Testis (tissue), 2 donors: ENCODE measurements at regions not wholly inside any gene's neighbourhood (a gene's known extent, or its start where the extent isn't known, plus 50 kb on each side); places are given as distances from the start of the nearest gene placed in this dataset.

ENCODE experiments used
- DNase-seq: peaks from one replicate; pipeline ENCODE4 v3.0.0-alpha.2; 2019
- H3K27ac ChIP-seq, 2 donors: fragments of 200-600 bp; sonication (generic); one replicate each; pipeline ENCODE4 v1.5.1; 2019
- H3K27me3 ChIP-seq: fragments of 200-600 bp; sonication (generic); one replicate; pipeline ENCODE4 v1.5.1; 2019
- H3K36me3 ChIP-seq: fragments of 200-600 bp; sonication (generic); one replicate; pipeline ENCODE4 v1.5.1; 2017; ENCODE audit warnings: low read depth; ENCODE audit errors: missing control alignments
- H3K4me1 ChIP-seq: fragments of 200-600 bp; sonication (generic); one replicate; pipeline ENCODE4 v1.5.1; 2019
- H3K4me3 ChIP-seq, 2 donors: fragments of 200-600 bp; sonication (generic); one replicate each; pipeline ENCODE4 v1.5.1; 2017 to 2019
- H3K9me3 ChIP-seq: fragments of 200-600 bp; sonication (generic); one replicate; pipeline ENCODE4 v1.5.1; 2017
- CTCF ChIP-seq, 3 experiments: fragments of 450-650 bp in 2 of 3; fragments of 200-600 bp in 1 of 3; sonication (generic) in 1 of 3; IDR thresholded peaks; one replicate each; pipeline ENCODE4 v1.5.1; 2016 to 2019; ENCODE audit warnings: antibody characterized with exemption in 3 of 3, mild to moderate bottlenecking in 2 of 3, moderate library complexity in 1 of 3
- POLR2A ChIP-seq: fragments of 450-650 bp; IDR thresholded peaks from one replicate; pipeline ENCODE4 v1.6.1; 2017; ENCODE audit warnings: antibody characterized with exemption, mild to moderate bottlenecking, moderate library complexity
- WGBS, 2 donors: methylation state at CpG; one replicate each; pipeline ENCODE4 v1.1.5; 2018; 5-methylcytosine and 5-hydroxymethylcytosine counted together
- intact Hi-C: fragments of 100-400 bp; cut with DNase I; formaldehyde crosslinking; loops from one replicate; pipeline ENCODE4 v1.15.1; 2023; ENCODE audit warnings: low total_unique reads

GRCh38 chr13:73531014-73531413 is 472.2 kb downstream of the KLF5 start:
- Histone ChIP-seq H3K27ac (no peak overlapping the region), H3K4me3 (no peak overlapping the region), H3K4me1 (no peaks in the 10 kb centered on the region), H3K36me3 (no peaks in the 10 kb centered on the region), H3K9me3 (no peaks in the 10 kb centered on the region), H3K27me3 (no peaks in the 10 kb centered on the region)
- 83 to 85% methylated on average over 9 of the region's 9 CpGs for WGBS, 2 donors
- TF ChIP-seq CTCF (IDR thresholded peaks at IDR 0.05) (no peak), POLR2A (no peak)
- DNase-seq: no peak
- intact Hi-C loops: no loop called here

- DNase-seq: no peak
- TF ChIP-seq POLR2A: no peak
- TF ChIP-seq CTCF (IDR thresholded peaks at IDR 0.05): no peak
- Histone ChIP-seq H3K4me1 (no peaks in the 10 kb centered on the region), H3K36me3 (no peaks in the 10 kb centered on the region), H3K9me3 (no peaks in the 10 kb centered on the region), H3K4me3 (no peak overlapping the region), H3K27ac (no peak overlapping the region), H3K27me3 (no peaks in the 10 kb centered on the region)
- 64 to 74% methylated on average over 10 of the region's 10 CpGs for WGBS, 2 donors
- intact Hi-C loops: no loop called here
These were observed 464.1 kb downstream of the KLF5 start for GRCh38 chr13:73522937-73523336.

GRCh38 chr13:73521985-73522524 is 463.2 kb downstream of the KLF5 start:
- no peaks in the 10 kb centered on the region for H3K9me3 ChIP-seq
- no peaks in the 10 kb centered on the region for H3K36me3 ChIP-seq
- no peak for DNase-seq
- H3K27ac ChIP-seq: no peak overlapping the region
- H3K27me3 ChIP-seq: no peaks in the 10 kb centered on the region
- TF ChIP-seq POLR2A (no peak), CTCF (IDR thresholded peaks at IDR 0.05) (no peak)
- no peaks in the 10 kb centered on the region for H3K4me1 ChIP-seq
- WGBS, 2 donors: 60 to 68% methylated on average over 4 of the region's 4 CpGs
- intact Hi-C loops: no loop called here
- no peak overlapping the region for H3K4me3 ChIP-seq

GRCh38 chr13:73521290-73521624 is 462.5 kb downstream of the KLF5 start:
- DNase-seq: no peak
- intact Hi-C loops: no loop called here

More at GRCh38 chr13:73521290-73521624, 462.5 kb downstream of the KLF5 start:
- TF ChIP-seq CTCF (IDR thresholded peaks at IDR 0.05) (no peak), POLR2A (no peak)
- Histone ChIP-seq H3K4me3 (no peak overlapping the region), H3K36me3 (no peaks in the 10 kb centered on the region), H3K9me3 (no peaks in the 10 kb centered on the region), H3K4me1 (no peaks in the 10 kb centered on the region), H3K27ac (no peak overlapping the region), H3K27me3 (no peaks in the 10 kb centered on the region)
- WGBS, 2 donors: 41 to 57% methylated on average over 2 of the region's 2 CpGs
